Sigmoid colon (tissue), 6 donors: ENCODE measurements at regions not wholly inside any gene's neighbourhood (a gene's known extent, or its start where the extent isn't known, plus 50 kb on each side); places are given as distances from the start of the nearest gene placed in this dataset.

Experiments
- DNase-seq: peaks from one replicate; pipeline ENCODE4 v3.0.0-alpha.2; 2019
- H3K27ac ChIP-seq, 4 donors: fragments of 200-600 bp; sonication (generic); one replicate each; pipeline ENCODE4 v1.5.1; 2016 to 2019; ENCODE audit warnings: mild to moderate bottlenecking in 1 of 4
- H3K27me3 ChIP-seq, 3 donors: fragments of 200-600 bp; sonication (generic); one replicate each; pipeline ENCODE4 v1.5.1; 2019; ENCODE audit warnings: mild to moderate bottlenecking in 1 of 3
- H3K36me3 ChIP-seq, 4 donors: fragments of 200-600 bp; sonication (generic); one replicate each; pipeline ENCODE4 v1.5.1; 2016 to 2019
- H3K4me1 ChIP-seq, 4 donors: fragments of 200-600 bp; sonication (generic); one replicate each; pipeline ENCODE4 v1.5.1; 2017 to 2019
- H3K4me3 ChIP-seq, 4 donors: fragments of 200-600 bp; sonication (generic); one replicate each; pipeline ENCODE4 v1.5.1; 2017 to 2019; ENCODE audit warnings: mild to moderate bottlenecking in 2 of 4, moderate library complexity in 1 of 4
- H3K9me3 ChIP-seq, 4 donors: fragments of 200-600 bp in 3 of 4; sonication (generic) in 3 of 4; one replicate each; pipeline versions ENCODE4 v1.5.1 to v1.6.1; 2013 to 2019
- CTCF ChIP-seq, 4 experiments: fragments of 450-650 bp in 3 of 4; fragments of 200-600 bp in 1 of 4; IDR thresholded peaks; one replicate each; pipeline ENCODE4 v1.5.1; 2016 to 2019; ENCODE audit warnings: antibody characterized with exemption in 4 of 4, mild to moderate bottlenecking in 3 of 4, moderate library complexity in 2 of 4
- EP300 ChIP-seq, 4 donors: sonication (generic); formaldehyde crosslinking; IDR thresholded peaks; one replicate each; pipeline ENCODE4 v1.6.1; 2017; ENCODE audit warnings: antibody characterized with exemption in 4 of 4
- POLR2A ChIP-seq, 2 donors: fragments of 450-650 bp; IDR thresholded peaks; one replicate each; pipeline ENCODE4 v1.6.1; 2016; ENCODE audit warnings: antibody characterized with exemption in 2 of 2, mild to moderate bottlenecking in 2 of 2, moderate library complexity in 2 of 2
- POLR2AphosphoS5 ChIP-seq, 4 donors: sonication (generic); formaldehyde crosslinking; IDR thresholded peaks; one replicate each; pipeline ENCODE4 v1.6.1; 2017; ENCODE audit warnings: antibody characterized with exemption in 4 of 4
- WGBS, 2 donors: extraction: QIAGEN DNeasy Blood & Tissue Kit; methylation state at CpG; one replicate each; pipeline ENCODE4 v1.1.7; 2013; 5-methylcytosine and 5-hydroxymethylcytosine counted together
- intact Hi-C: fragments of 100-400 bp; cut with DNase I; formaldehyde crosslinking; loops from one replicate; pipeline ENCODE4 v1.15.1; 2023
- donor health status: healthy with polysubstance abuse.
- donor health status: healthy.

DNA sequence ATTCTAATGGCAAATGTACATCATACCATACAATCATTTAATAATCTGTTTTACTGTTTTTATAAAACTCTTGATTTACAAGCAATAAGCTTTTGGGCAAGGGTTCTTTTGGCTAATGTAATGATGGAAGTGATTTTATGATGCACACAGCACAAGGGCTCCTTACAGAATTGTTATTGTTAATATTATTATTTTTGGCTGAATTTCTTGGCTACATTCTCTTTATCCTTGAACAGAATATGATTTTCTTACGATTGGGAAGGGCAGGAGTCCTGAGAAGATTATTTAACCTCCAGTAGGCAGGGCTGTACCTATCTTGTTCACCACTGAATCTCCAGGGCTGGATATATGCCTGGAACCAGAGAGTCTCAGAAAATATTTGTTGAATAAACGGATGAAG, 70.4 kb upstream of the ARHGAP20 start:
- DNase-seq: no peak
- intact Hi-C loops: no loop called here
- Histone ChIP-seq H3K27me3 (no peaks in the 10 kb centered on the region), H3K4me3 (no peak overlapping the region), H3K27ac (no peak overlapping the region), H3K4me1 (peaks cover 0 to 20% (median 10%) of the 10 kb centered on the region in 4 donors), H3K9me3 (peaks cover 0 to 4% (median 0%) of the 10 kb centered on the region in 4 donors), H3K36me3 (no peaks in the 10 kb centered on the region)
- TF ChIP-seq POLR2A (IDR thresholded peaks at IDR 0.05) (no peak), EP300 (IDR thresholded peaks at IDR 0.05) (no peak), POLR2AphosphoS5 (IDR thresholded peaks at IDR 0.05) (no peak), CTCF (IDR thresholded peaks at IDR 0.05) (no peak)
- WGBS, 2 donors: 56 to 70% methylated on average over 2 of the region's 2 CpGs

GRCh38 chr11:110779108-110779507, 66.9 kb upstream of the ARHGAP20 start:
- TF ChIP-seq EP300 (IDR thresholded peaks at IDR 0.05) (no peak), CTCF (IDR thresholded peaks at IDR 0.05) (no peak), POLR2A (IDR thresholded peaks at IDR 0.05) (no peak), POLR2AphosphoS5 (IDR thresholded peaks at IDR 0.05) (no peak)
- peaks cover 0 to 28% (median 15%) of the 10 kb centered on the region in 4 donors for H3K4me1 ChIP-seq
- H3K27me3 ChIP-seq: no peaks in the 10 kb centered on the region
- intact Hi-C loops: no loop called here
- no peaks in the 10 kb centered on the region for H3K9me3 ChIP-seq
- 93 to 95% methylated on average over 3 of the region's 3 CpGs for WGBS, 2 donors
- DNase-seq: no peak
- no peak overlapping the region for H3K4me3 ChIP-seq
- peak overlapping the region in 1 of 4 donors; percentile 30 for H3K27ac ChIP-seq
- no peaks in the 10 kb centered on the region for H3K36me3 ChIP-seq

DNA sequence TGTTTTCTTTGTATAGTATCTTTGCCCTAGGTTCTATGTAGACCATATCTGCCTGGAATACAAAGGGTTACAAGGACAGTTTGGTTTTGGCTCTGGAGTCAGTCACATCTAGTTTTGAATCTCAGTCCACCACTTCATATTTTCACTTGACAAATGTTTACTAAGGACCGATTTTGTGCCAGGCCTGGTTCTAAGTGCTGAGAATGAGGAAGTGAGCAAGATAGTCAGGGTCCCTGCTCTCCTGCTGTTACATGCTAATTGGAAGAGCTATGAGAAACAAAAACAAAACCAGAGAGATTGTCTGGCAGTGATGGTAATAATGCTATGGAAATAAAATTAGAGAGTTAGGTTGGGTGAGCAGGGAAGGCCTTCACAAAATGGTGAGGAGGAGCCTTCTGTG, 66.1 kb upstream of the ARHGAP20 start:
- H3K27me3 ChIP-seq: no peaks in the 10 kb centered on the region
- no peak for TF ChIP-seq POLR2A (IDR thresholded peaks at IDR 0.05)
- no peak for TF ChIP-seq EP300 (IDR thresholded peaks at IDR 0.05)
- TF ChIP-seq CTCF (IDR thresholded peaks at IDR 0.05): no peak
- peak in 2 of 4 donors; percentile 29 to 37 for TF ChIP-seq POLR2AphosphoS5 (IDR thresholded peaks at IDR 0.05)
- WGBS, 2 donors: 23 to 24% methylated on average over 1 of the region's 1 CpG
- no peak for DNase-seq
- no peak overlapping the region for H3K4me3 ChIP-seq
- intact Hi-C loops: no loop called here
- H3K36me3 ChIP-seq: no peaks in the 10 kb centered on the region
- H3K27ac ChIP-seq: peak overlapping the region in 3 of 4 donors; percentile 7 to 30 (median 30)
- no peaks in the 10 kb centered on the region for H3K9me3 ChIP-seq
- peaks cover 0 to 28% (median 15%) of the 10 kb centered on the region in 4 donors for H3K4me1 ChIP-seq

- H3K4me1 ChIP-seq: peaks cover 0 to 26% (median 15%) of the 10 kb centered on the region in 4 donors
- H3K4me3 ChIP-seq: no peak overlapping the region
- intact Hi-C loops: no loop called here
- no peak for DNase-seq
- H3K9me3 ChIP-seq: no peaks in the 10 kb centered on the region
- 22 to 26% methylated on average over 2 of the region's 2 CpGs for WGBS, 2 donors
- H3K27me3 ChIP-seq: no peaks in the 10 kb centered on the region
- TF ChIP-seq EP300 (IDR thresholded peaks at IDR 0.05) (no peak), CTCF (IDR thresholded peaks at IDR 0.05) (no peak), POLR2AphosphoS5 (IDR thresholded peaks at IDR 0.05) (no peak), POLR2A (IDR thresholded peaks at IDR 0.05) (no peak)
- H3K36me3 ChIP-seq: no peaks in the 10 kb centered on the region
- H3K27ac ChIP-seq: peak overlapping the region in 3 of 4 donors; percentile 7 to 30 (median 30)
Observed at GRCh38 chr11:110777775-110778174, 65.5 kb upstream of the ARHGAP20 start.

DNA sequence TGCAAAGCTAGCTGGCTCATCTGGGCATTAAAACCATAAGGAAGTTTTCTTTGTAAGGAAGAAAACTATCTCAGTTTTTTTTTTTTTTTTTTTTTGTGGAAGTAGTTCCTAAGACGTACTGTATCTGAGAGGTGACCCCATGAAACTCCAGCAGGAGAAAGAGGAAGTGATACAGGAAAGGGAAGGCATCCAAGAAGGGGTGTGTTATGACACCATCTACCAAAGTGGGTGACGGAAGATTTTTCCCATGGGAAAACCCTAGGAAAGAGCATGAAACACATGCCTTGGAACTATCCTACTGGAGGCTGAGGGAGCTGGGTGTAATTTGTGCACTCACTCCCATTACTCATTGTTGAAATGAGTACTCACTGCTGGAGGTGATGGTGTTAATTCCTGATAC, 63.8 kb upstream of the ARHGAP20 start:
- no peak overlapping the region for H3K27ac ChIP-seq
- no peaks in the 10 kb centered on the region for H3K27me3 ChIP-seq
- H3K4me3 ChIP-seq: no peak overlapping the region
- TF ChIP-seq CTCF (IDR thresholded peaks at IDR 0.05) (no peak), EP300 (IDR thresholded peaks at IDR 0.05) (no peak), POLR2A (IDR thresholded peaks at IDR 0.05) (no peak), POLR2AphosphoS5 (IDR thresholded peaks at IDR 0.05) (no peak)
- H3K9me3 ChIP-seq: no peaks in the 10 kb centered on the region
- DNase-seq: no peak
- H3K36me3 ChIP-seq: no peaks in the 10 kb centered on the region
- H3K4me1 ChIP-seq: peaks cover 0 to 19% (median 12%) of the 10 kb centered on the region in 4 donors
- intact Hi-C loops: no loop called here
- 68% methylated on average over 2 of the region's 2 CpGs for WGBS, 2 donors
